HCT116 (cell line): ENCODE measurements at regions not wholly inside any gene's neighbourhood (a gene's known extent, or its start where the extent isn't known, plus 50 kb on each side); places are given as distances from the start of the nearest gene placed in this dataset.

Source experiments
- ATAC-seq: fragments of 200-7000 bp; cut with Tn5 transposase; 2 replicates; pipeline ENCODE4 v1.9.1; 2020; ENCODE audit warnings: mild to moderate bottlenecking, moderate library complexity
- BruUV-seq: library from RNA; stranded (reverse); fragments of 400-500 nt; replicated peaks from 2 replicates; lab custom pipeline; 2021; lab: Mats Ljungman, UMichigan
- CTCF ChIA-PET: fragments of 300-600 bp; sonication (Branson Sonifier 250); formaldehyde crosslinking; loops from one replicate; lab custom pipeline; 2021; ENCODE audit warnings: antibody characterized with exemption; lab: Charles Lee
- POLR2A ChIA-PET: fragments of 300-600, 350-600 bp; sonication (Branson Sonifier 250); formaldehyde crosslinking; loops from one replicate; lab custom pipeline; 2021; ENCODE audit warnings: antibody characterized with exemption; lab: Charles Lee
- RAD21 ChIA-PET, 2 experiments: fragments of 300-600 bp; sonication (Branson Sonifier 250); formaldehyde crosslinking; loops; one replicate each; lab custom pipeline; 2023; ENCODE audit warnings: low total read pairs in 2 of 2; ENCODE audit not compliant: uncharacterized antibody in 2 of 2, unreplicated experiment in 2 of 2, low non-redundant PET in 1 of 2; lab: Charles Lee
- DNase-seq: peaks from one replicate; pipeline ENCODE4 v3.0.0-alpha.2; 2010; ENCODE audit warnings: low read depth, low spot score
- H2AFZ ChIP-seq: fragments of 200-600 bp; shearing (Covaris generic), sonication (generic); 2 replicates; pipeline ENCODE4 v1.6.1; 2017; ENCODE audit warnings: low read depth, mixed run types, mixed read lengths, antibody characterized with exemption, low read length; ENCODE audit not compliant: poor library complexity, severe bottlenecking
- H3K27ac ChIP-seq: 2 replicates; pipeline ENCODE4 v1.5.1; 2012; ENCODE audit warnings: low read depth, low read length
- H3K27me3 ChIP-seq: fragments of 200-600 bp; sonication (generic); 2 replicates; pipeline ENCODE4 v1.6.1; 2016; ENCODE audit warnings: mixed run types, low read length, mixed read lengths; ENCODE audit not compliant: insufficient read depth
- H3K36me3 ChIP-seq, 2 experiments: fragments of 200-500 bp in 1 of 2; fragments of 200-600 bp in 1 of 2; sonication (Bioruptor generic) in 1 of 2; sonication (generic) in 1 of 2; 2 replicates each; pipeline versions ENCODE4 v1.5.1 to v1.6.1; 2014 to 2016; ENCODE audit warnings: low read length in 2 of 2, inconsistent platforms in 1 of 2, mixed read lengths in 1 of 2, mixed run types in 1 of 2; ENCODE audit not compliant: insufficient read depth in 2 of 2, control insufficient read depth in 1 of 2
- H3K4me1 ChIP-seq, 2 experiments: fragments of 200-600 bp in 1 of 2; sonication (generic) in 1 of 2; 2 replicates each; pipeline versions ENCODE4 v1.5.1 to v1.6.1; 2012 to 2017; ENCODE audit warnings: low read length in 2 of 2, inconsistent platforms in 1 of 2, mild to moderate bottlenecking in 1 of 2, mixed read lengths in 1 of 2, mixed run types in 1 of 2, moderate library complexity in 1 of 2; ENCODE audit not compliant: insufficient read depth in 2 of 2, control insufficient read depth in 1 of 2
- H3K4me2 ChIP-seq: fragments of 200-600 bp; sonication (generic); 2 replicates; pipeline ENCODE4 v1.6.1; 2017; ENCODE audit warnings: mixed run types, low read length, mixed read lengths
- H3K4me3 ChIP-seq, 2 experiments: fragments of 200-600 bp in 1 of 2; sonication (generic) in 1 of 2; replicated peaks in 1 of 2; 2 replicates each; pipeline ENCODE4 v1.5.1; 2011 to 2016; ENCODE audit warnings: low read length in 2 of 2, control low read depth in 1 of 2, low read depth in 1 of 2, mild to moderate bottlenecking in 1 of 2, mixed read lengths in 1 of 2, mixed run types in 1 of 2
- H3K79me2 ChIP-seq: fragments of 200-600 bp; sonication (generic); 2 replicates; pipeline ENCODE4 v1.6.1; 2017; ENCODE audit warnings: mild to moderate bottlenecking, mixed run types, low read length, moderate library complexity, mixed read lengths; ENCODE audit not compliant: insufficient read depth
- H3K9ac ChIP-seq: fragments of 200-600 bp; sonication (generic); 2 replicates; pipeline ENCODE4 v1.6.1; 2016; ENCODE audit warnings: low read length, mixed read lengths
- H3K9me2 ChIP-seq: fragments of 200-600 bp; sonication (generic), shearing (Covaris generic); 2 replicates; pipeline ENCODE4 v1.6.1; 2017; ENCODE audit warnings: mixed run types, mild to moderate bottlenecking, moderate library complexity; ENCODE audit not compliant: insufficient read depth
- H3K9me3 ChIP-seq, 2 experiments: fragments of 200-500 bp in 1 of 2; fragments of 200-600 bp in 1 of 2; sonication (Bioruptor generic) in 1 of 2; sonication (generic) in 1 of 2; 2 replicates each; pipeline ENCODE4 v1.6.1; 2014 to 2017; ENCODE audit warnings: low read length in 2 of 2, mixed read lengths in 2 of 2, inconsistent platforms in 1 of 2, low read depth in 1 of 2, mild to moderate bottlenecking in 1 of 2, mixed run types in 1 of 2, moderate library complexity in 1 of 2; ENCODE audit not compliant: control insufficient read depth in 1 of 2, insufficient read depth in 1 of 2
- H4K20me1 ChIP-seq: fragments of 200-600 bp; sonication (generic), shearing (Covaris generic); 2 replicates; pipeline ENCODE4 v1.6.1; 2017; ENCODE audit warnings: mixed run types, mild to moderate bottlenecking, moderate library complexity; ENCODE audit not compliant: insufficient read depth
- EGR1 ChIP-seq: IDR thresholded peaks from 2 replicates; pipeline ENCODE4 v1.6.1; 2012; ENCODE audit warnings: low read depth
- ELF1 ChIP-seq: IDR thresholded peaks from 2 replicates; pipeline ENCODE4 v1.6.1; 2012; ENCODE audit warnings: low read depth, borderline replicate concordance
- EZH2 ChIP-seq: fragments of 200-600 bp; sonication (generic); IDR thresholded peaks from 2 replicates; pipeline ENCODE4 v1.6.1; 2017; ENCODE audit warnings: antibody characterized with exemption, mixed run types
- FOSL1 ChIP-seq: IDR thresholded peaks from 2 replicates; pipeline ENCODE4 v1.6.1; 2012; ENCODE audit warnings: low read depth
- SP1 ChIP-seq: IDR thresholded peaks from 2 replicates; pipeline ENCODE4 v1.6.1; 2012; ENCODE audit warnings: low read depth
- SRF ChIP-seq: IDR thresholded peaks from 2 replicates; pipeline ENCODE4 v1.6.1; 2012; ENCODE audit warnings: low read depth
- TCF7L2 ChIP-seq: IDR thresholded peaks from 2 replicates; pipeline ENCODE4 v1.7.0; 2011; ENCODE audit warnings: borderline replicate concordance, inconsistent platforms; ENCODE audit not compliant: insufficient read depth, insufficient read length; ENCODE audit errors: extremely low read depth
- YY1 ChIP-seq: IDR thresholded peaks from 2 replicates; pipeline ENCODE4 v1.6.1; 2011; ENCODE audit warnings: low read length, low read depth, moderate library complexity, mild to moderate bottlenecking; ENCODE audit not compliant: insufficient replicate concordance; ENCODE audit errors: extremely low read depth
- ZNF274 ChIP-seq: fragments of 200-500 bp; sonication (Bioruptor generic); IDR thresholded peaks from 2 replicates; pipeline ENCODE4 v1.6.1; 2014; ENCODE audit warnings: mild to moderate bottlenecking, low read depth, low read length, inconsistent platforms
- intact Hi-C: fragments of 100-400 bp; cut with micrococcal nuclease; formaldehyde crosslinking; loops from 2 replicates; pipeline ENCODE4 v1.10.0; 2022
- TF ChIP-seq, protein P1 (sequence below): IDR thresholded peaks from 2 replicates; pipeline ENCODE4 v1.6.1; 2011; ENCODE audit warnings: mild to moderate bottlenecking, low read length, moderate library complexity; ENCODE audit not compliant: insufficient replicate concordance; ENCODE audit errors: extremely low read depth
- TF ChIP-seq, protein P2 (sequence below): IDR thresholded peaks from 2 replicates; pipeline ENCODE4 v1.6.1; 2012

DNA sequence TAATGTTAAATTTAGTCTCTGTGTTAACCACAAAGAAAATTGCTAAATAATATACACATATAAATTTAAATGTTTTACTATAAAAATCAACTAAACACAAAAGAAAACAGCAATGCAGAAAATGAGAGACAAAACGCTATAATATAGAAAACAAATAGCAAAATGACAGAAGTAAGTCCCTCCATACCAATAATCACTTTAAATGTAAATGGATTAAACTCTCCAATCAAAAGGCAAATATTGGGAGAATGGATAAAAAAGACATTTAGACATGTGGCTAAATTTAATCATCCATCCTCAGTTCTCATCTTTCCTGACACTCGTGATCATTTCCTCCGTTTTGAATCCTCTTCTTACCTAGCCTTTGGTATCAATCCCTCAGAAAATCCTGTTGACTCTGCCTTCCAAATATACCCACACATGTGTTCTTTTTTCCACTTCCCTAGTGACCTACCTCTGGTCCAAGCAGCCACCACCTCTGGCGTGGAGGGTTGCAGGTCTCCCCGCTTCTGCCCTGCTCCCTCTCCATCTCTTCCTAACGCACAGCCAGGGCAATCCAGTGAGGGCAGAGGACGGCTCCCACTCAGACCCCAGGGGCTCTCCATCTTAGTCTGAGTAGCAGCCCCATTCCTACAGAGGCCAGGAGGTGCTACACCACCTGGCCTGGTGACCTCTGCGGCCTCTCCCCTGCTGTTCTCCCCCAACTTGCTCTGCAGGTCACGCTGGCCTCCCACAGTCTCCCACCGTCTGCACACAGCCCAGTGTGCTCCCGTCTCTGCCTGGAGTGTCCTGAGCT, 149.2 kb downstream of the RNASET2 start:
- Histone ChIP-seq H2AFZ (no peak overlapping the region), H3K9me3 (0 out of 4 replicates have a peak, but pooled peaks cover 0 to 9% of the 10 kb centered on the region in 2 experiments), H3K4me1 (no peaks in the 10 kb centered on the region), H3K27me3 (no peaks in the 10 kb centered on the region), H3K9ac (no peak overlapping the region), H3K27ac (no peak overlapping the region), H3K9me2 (no peaks in the 10 kb centered on the region), H3K36me3 (no peaks in the 10 kb centered on the region), H3K4me2 (no peak overlapping the region), H4K20me1 (no peaks in the 10 kb centered on the region), H3K4me3 (no peak overlapping the region), H3K79me2 (no peaks in the 10 kb centered on the region)
- ChIA-PET POLR2A (no interaction called here), CTCF (no interaction called here), RAD21 (no interaction called here)
- ATAC-seq (no peak), DNase-seq (no peak)
- TF ChIP-seq EGR1 (no peak), SP1 (no peak), FOSL1 (no peak), TCF7L2 (no peak), YY1 (no peak), EZH2 (no peak), ELF1 (no peak), ZNF274 (no peak), SRF (no peak)
- TF ChIP-seq, protein P1, sequence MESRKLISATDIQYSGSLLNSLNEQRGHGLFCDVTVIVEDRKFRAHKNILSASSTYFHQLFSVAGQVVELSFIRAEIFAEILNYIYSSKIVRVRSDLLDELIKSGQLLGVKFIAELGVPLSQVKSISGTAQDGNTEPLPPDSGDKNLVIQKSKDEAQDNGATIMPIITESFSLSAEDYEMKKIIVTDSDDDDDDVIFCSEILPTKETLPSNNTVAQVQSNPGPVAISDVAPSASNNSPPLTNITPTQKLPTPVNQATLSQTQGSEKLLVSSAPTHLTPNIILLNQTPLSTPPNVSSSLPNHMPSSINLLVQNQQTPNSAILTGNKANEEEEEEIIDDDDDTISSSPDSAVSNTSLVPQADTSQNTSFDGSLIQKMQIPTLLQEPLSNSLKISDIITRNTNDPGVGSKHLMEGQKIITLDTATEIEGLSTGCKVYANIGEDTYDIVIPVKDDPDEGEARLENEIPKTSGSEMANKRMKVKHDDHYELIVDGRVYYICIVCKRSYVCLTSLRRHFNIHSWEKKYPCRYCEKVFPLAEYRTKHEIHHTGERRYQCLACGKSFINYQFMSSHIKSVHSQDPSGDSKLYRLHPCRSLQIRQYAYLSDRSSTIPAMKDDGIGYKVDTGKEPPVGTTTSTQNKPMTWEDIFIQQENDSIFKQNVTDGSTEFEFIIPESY, result no peak
- TF ChIP-seq, protein P2, sequence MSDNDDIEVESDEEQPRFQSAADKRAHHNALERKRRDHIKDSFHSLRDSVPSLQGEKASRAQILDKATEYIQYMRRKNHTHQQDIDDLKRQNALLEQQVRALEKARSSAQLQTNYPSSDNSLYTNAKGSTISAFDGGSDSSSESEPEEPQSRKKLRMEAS, result no peak
- BruUV-seq, result no TSS peak
- intact Hi-C loops, result no loop called here
